GDM1 (cell line): ENCODE measurements at regions not wholly inside any gene's neighbourhood (a gene's known extent, or its start where the extent isn't known, plus 50 kb on each side); places are given as distances from the start of the nearest gene placed in this dataset.

ENCODE experiments used
- DNase-seq: peaks from one replicate; lab custom pipeline; 2025; lab: John Stamatoyannopoulos, UW

DNA sequence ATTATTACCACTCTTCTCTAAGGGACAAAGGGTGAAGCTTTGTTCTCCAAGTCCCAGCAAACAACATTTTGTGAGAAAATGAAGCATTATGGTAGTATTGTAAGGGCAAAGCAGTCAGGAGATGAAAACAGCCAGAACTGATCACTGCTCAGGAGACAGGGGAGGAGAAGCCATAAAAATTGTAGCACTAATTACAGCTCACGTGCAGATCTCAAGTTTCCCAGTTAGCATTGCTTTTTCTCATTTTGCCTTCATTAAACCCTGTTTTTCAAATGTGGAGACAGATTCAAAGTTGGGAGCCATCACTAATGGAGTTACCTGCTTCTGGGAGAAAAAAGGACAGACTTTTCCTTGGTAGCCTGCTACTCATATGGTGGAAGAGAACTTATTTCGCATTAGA, 210.9 kb upstream of the PDE10A start:
- DNase-seq: no peak

DNA sequence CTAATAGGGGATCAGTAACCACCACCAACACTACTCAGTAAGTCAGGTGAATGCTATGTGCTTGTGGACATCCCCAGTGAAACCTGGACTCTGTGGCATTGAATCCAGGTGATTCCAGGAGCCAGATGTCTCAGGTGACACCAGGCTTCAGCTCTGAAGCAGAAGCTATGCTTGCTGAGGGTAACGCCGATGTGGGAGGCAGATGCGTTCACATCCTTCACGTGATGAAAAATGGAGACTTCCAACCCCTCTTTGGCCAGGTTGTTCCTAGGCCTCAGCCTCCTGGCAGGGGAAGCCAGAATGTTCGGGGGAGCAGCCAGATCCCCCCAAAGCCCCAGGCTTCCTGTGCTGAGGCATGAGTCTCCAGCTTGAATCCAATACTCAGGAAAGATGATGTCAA, 209.8 kb upstream of the PDE10A start:
- DNase-seq: no peak

DNA sequence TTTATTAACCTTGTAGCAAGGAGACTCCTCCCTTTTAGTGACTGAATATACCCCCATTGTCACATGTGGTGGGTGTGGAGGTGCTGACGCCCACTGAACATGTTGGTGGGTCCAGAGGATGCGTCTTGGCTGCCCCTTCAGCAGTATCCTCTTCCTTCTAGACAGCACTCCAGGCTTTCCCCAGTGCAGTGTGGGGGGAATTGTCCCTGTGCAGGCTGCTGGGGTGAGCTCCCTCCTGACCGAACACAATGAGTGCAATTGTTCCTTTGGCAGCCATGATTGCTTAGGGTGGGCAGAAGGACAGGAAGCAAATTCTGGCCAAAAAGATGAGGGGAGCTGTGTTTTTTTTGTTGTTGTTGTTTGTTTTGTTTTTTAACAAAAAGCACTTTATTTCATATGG, 209.3 kb upstream of the PDE10A start:
- DNase-seq: no peak

DNA sequence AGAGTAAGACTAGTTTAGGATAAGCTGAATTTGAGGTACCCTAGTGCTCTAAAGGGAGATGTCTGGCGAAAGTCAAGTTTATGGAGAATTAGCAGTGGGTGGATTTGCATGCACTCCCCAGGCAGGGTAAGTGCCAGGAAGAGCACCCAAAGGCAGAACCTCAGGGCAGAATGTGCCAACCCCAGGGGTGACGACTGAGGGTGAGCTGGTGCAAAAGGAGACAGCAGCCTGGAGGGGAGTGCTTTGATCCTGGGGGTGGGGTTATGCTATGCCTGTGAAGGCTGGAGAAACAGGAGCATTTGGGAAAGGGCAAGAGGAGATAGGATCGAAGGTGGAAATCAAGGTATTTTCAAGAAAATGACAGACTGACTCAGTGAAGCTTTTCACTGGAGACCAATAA, 208.5 kb upstream of the PDE10A start:
- DNase-seq: no peak

DNA sequence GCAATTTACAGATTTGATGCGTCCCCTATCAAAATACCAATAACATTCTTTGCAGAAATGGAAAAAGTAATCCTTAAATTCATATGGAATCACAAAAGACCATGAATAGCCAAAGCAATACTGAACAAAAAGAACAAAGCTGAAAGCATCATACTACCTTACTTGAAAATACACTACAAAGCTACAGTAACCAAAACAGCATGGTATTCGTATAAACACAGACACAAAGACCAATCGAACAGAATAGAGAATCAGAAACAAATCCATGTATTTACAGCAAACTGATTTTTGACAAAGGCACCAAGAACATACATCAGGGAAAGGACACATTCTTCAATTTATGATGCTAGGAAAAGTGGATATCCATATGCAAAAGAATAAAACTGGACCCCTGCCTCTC, 206.5 kb upstream of the PDE10A start:
- DNase-seq: no peak

DNA sequence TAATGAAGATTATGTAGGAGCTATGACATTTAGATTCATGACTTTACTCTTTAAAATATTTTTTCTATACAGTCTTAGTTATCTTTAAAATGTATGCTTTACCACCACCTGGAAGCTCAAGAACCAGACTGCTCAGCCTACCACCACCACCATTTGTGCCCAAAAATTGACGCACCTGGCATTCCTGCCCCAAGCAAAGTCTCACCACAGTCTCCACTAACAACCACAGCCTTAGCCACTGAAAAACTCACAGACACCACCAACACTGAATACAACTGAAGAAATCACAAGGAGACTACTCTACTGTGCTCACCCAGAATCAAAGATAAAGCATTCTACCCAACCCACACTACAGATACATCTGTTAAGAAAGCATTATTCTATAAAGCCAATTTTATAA, 201.9 kb upstream of the PDE10A start:
- no peak for DNase-seq

DNA sequence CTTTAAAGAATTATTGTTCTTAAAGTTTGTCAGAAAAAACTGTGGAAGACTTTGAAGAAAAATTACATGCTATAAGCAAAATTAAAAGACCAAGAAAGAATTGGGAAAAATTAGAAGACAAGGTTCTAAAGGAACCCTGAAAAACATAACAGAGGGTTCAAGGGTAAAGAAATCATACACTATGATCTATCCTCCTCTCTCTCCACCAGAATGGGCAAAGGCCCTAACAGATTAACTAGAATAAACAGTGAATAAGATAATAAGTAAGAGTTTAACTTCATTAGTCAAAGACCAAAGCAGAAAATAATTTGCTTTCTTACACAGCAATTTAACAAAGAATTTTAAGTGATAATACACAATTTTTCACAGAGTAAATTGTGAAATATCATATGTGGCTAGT, 201.2 kb upstream of the PDE10A start:
- DNase-seq: no peak

DNA sequence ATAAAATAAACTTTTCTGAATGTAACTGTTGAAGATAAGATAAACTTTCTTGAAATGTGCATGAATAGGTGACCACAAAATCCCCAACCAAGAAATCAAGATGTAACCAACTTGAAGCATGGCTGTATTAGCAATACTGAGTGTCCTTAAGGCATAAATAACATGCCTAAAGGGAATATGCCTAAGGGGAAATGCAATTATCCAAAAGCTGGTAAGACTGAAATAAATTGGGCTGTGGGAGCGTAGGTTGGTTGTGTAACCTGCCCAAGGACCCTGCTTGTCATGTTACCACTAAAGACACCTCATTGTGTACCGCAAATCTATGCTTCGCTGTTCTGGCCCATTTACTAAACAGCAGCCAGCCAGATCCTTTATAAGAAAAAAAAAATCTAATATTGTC, 200.8 kb upstream of the PDE10A start:
- no peak for DNase-seq

DNA sequence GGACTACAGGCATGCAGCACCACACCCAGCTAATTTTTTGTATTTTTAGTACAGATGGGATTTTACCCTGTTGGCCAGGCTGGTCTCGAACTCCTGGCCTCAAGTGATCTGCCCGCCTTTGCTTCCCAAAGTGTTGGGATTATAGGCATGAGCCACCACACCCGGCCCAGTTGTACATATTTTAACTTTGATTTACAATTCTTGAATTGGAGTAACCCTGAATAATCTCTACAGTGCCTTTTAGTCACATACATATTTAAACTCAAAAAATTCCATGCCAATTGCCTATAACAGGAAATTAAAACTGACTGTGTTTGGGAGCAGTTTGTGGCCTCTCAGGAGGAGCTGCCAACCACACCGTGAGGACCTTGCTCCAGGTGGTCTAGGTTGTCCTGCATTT, 199.8 kb upstream of the PDE10A start:
- no peak for DNase-seq

DNA sequence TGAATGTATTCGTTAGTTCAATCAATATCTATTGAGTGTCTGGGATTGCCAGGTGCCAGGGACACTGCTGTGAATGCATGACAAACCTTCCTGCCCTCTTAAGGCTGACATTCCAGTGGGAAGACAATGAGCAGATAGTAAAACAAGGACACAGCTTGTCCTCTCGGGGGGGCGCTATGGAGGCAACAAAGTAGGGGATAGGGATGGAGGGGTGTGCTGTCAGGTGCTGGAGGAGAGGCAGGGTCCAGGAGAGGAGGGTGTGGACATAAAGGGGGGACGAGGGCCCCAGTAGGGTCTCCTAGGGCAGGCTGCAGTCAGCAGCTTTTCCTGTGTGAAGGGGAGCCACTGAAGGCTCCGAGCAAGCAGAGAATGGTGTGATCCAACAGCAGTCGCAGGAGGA, 198.2 kb upstream of the PDE10A start:
- DNase-seq: no peak

DNA sequence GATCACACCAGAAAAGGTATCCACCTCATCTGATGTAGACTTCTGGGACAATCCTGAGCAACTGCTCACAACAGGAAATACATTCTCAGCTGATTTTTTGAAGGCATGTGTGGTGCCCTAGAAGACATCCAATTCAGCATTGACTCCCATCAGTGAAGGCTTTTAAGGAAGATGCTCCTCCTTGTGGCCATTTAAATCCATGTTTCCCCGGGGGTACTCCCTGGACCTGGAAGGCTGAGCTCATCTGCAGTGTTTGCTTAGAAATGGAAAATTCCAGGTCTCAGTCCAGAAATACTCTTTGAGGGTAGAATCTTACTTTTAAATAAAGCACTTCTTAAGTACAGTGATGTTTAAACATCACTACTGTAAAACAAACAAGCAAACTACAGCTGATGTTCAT, 195.5 kb upstream of the PDE10A start:
- DNase-seq: no peak

DNA sequence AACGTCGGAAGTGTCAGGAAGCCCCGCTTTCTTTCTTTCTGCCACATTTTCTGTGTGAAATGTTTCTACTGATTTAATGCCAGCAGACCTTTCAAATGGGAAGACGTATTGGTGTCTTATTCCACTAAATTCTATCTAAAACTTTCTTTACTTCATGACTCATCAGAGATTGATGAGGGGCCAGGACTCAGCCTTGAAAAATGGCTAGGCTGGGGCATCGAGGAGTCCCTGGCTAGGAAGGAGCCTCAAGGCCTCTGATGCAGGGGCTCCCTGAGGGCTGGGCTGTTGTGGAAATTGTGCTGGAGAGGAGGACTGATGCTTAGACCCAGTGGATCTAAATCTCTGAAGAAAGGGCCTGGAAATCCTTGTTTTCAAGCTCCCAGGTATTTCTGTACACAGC, 192.8 kb upstream of the PDE10A start:
- no peak for DNase-seq

DNA sequence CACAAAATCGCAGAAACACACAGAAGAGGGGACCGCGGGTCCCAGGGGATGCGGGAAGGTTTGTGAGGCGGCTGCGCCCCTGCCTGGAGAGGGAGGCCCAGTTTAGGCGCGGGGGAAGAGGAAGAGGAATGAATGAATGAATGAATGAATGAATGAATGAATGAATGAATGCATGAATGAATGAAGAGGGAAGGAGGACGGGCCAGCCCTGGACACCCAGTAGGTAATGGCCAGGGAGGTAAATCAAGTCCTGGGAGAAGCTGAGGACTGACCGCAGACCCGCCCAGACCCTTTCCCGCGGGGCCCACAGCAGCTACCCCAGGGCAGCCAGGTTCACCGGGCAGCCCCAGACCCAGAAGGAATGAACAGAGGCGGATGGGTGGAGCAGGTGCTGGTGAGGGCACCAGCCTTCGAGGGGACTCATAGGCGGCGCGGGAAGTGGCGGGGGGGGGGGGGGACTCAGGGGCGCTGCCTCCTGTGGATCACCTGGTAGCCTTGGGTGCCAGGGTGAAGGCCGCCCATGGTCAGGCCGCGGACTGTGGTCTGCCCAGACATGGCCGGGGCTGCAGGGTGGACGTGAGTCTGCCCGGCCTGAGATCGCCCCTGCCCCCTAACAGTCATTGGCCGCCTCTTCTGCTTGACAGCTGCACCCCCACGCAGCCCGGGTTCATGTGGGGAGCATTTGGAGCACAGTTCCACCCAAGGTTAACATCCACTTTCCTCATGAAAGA, 192.0 kb upstream of the PDE10A start:
- DNase-seq: no peak

DNA sequence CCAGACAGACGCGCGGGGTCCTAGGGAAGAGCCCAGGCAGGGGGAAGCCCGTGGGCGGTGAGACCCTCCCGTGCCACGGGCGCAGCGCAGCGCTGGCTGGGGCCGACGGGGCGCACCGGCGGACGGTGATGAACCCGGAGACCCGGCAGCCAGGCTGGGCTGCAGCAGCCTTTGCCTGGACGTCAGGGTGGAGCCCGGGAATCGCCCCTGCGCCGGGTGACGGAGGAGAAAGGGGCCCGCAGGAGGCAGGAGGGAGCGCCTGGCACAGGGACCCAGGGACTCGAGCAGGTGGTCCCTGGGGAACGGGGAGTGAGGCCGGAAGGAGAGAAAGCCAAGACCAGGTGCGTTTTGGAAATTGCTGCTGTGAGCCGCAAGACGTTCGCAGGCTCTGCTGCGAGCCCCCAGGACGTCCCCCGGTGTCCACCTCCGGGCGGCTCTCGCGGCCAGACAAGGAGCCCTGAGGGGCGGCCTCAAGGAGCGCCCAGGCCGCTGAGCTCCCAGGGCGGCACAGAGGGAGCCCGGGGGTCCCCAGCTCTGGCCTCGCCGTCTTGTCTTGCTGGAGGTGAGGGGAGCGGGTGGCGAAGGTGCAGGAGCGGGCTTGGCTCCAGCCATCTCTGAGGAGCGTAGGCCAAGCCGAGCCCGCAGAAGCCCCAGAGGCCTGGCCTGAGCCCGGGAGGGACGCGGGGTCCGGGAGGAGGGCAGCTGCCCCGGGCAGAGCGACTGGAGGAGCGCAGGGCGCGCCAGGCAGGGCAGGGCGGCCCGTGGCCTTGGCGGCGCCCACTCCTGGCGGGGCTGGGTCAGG, 191.2 kb upstream of the PDE10A start:
- DNase-seq: no peak

DNA sequence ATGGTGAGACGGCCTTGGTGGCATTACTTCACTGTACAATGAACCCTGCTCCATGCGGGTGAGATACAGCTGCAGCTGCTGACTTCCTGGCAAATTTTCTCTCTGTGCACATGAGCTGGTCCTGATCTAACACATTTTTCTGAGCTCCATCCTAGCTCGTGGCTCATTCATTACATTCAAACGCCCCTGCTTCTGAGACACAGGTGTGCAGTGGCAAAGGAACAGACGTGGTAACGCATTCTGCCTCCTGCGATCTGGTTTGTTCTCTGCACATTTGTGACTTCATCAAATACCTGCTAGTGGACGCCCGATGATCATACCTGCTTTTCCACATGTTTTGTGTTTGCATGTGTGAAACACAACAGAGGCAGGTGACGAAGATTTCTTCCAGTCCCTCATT, 189.6 kb upstream of the PDE10A start:
- DNase-seq: no peak

DNA sequence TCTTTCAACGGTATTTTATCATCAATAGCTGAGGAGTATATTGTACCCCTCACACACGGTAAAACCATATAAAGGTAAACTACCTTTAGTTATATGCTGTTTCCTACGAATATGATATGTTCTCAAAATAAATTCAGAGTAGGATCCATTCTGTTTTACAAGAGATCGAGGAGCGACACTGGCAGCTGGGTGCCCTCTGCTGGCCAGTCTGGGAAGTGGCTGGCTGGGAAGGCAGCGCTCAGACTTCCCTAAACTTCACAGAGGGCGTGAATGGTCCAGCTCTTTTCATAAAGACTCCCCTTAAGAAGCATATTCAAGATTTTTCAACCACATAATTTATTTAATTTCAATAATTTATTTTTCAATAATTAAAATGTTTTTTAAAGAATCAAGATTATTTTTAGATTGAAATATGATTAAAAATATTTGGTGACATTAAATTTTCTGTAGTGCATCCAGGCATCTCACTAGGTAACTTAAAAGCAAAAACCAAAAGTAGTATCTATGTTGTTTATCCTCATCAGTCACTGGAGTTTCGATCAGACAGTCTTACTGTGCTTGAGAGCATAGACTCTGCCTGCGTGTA, 187.5 kb upstream of the PDE10A start:
- DNase-seq: no peak

DNA sequence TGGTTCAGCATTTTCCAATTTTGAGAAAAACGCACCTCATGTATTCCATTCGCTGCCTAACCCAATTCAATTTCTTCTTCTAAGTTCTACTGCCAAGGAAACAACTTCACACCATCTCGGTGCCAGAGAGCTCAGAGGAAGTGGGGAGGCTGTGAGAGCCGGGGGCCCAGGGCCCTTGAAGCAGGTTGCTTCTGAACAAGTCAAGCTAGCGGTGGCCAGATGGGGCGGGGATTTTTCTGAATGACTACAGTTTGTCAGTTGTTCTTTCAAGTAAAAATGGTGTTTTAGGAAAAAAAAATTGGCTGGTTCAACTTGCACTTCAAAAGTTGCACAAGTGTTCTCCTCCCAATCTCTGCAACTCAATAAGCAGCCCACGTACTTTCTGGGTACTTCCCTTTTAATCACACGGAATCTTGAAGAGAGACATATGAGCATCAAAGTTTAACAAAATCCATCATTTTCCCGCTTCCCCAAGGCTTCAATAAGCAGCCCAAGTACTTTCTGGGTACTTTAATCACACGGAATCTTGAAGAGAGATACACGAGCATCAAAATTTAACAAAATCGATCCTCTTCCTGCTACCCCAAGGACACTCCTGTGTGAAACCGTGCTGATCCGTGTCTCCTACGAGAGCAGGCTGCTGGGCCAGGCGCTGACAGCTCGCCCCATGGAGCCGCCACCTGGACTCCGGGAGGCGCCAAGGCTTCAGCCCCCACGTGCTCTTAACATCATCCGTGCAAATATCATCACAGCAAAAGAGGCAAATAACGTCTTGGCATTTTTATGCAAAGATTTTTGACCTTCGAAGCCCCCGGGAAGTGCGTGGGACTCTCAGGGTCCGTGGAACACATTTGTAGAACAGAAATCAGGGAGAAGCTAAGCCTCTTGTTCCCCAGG, 186.7 kb upstream of the PDE10A start:
- DNase-seq: no peak

DNA sequence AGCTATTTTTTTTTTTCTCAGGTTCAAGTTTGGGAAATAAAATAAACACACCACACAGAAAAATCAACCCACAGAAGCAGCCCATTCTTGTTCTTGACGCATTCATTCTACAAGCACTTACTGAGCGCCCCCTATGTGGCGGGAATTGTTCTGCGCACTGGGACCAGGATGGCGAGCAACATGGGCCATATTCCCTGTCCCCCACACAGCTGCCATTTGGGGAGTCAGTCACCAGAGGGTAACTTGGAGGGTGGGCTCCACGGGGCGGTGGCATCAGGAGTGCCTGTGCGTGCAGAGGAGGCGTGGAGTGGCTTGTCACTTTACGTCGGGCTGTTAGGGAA, 185.0 kb upstream of the PDE10A start:
- DNase-seq: no peak

DNA sequence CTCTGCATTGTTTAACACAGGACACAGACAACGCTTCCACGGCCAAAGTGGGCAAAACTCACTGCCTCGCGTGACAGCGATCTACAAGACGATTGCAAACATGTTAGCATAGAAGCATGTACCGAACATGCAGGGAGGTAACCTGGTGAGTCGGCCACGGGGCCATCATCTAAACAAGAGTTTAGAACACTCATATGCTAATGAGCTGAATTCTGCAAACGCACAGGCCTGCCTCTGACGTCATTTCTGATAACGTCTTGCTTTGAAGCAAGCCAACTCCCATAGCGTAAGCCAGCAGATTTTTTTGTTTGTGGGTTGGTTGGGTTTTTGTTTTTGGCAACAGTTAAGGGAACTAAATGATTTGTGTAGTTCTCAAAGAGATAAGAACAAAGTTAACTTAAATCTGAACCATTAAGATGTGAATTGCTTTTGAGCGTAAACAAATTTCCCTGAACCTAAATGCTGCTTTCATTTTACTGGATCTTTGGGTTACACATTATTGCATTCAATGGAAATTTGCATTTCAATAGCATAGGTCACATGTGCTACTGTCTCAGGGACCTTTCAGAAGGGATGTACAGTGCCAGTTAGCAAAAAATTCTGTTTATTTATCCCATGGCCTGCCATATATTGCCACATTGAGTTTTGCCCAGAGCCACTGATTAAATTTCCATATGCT, 184.5 kb upstream of the PDE10A start:
- DNase-seq: no peak

DNA sequence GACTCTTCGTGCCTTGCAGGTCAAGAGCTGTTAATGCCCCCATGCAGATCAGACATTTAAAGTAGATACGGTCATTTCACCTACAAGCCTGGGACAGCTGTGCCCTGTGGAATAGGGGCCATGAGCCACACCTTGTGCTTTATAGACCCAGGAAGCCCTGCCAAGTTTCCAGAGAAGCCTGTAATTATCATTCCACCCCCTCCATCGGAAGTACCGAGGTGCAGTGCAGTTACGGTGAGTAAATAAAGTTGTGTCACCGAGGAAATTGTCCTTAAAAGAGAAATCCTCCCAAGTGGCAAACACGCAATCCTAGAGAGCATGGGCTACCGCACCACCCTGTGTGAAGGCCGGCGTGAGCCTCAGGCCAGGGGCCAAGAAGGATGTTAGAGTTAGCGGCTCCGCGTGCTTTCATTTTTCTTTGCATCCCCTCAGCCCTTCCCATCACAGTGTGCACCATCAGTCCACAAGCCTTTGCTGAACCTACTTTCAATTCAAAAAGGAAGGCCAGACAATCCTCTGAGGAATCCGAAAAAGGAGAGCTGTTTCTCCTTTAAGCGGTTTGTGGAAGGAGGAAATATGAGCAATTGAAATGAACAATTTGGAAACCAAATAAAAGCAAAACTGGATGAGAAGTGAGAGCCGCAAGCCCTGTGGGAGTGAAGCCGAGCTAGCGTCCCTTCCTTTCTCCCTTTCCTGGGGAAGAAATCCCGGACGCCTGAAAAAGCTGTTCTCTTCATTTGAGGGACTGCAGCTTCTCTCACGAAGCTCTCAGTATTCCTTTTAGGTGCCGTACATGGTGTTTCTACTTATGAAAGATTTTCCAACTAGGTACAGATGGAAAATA, 183.3 kb upstream of the PDE10A start:
- DNase-seq: no peak

DNA sequence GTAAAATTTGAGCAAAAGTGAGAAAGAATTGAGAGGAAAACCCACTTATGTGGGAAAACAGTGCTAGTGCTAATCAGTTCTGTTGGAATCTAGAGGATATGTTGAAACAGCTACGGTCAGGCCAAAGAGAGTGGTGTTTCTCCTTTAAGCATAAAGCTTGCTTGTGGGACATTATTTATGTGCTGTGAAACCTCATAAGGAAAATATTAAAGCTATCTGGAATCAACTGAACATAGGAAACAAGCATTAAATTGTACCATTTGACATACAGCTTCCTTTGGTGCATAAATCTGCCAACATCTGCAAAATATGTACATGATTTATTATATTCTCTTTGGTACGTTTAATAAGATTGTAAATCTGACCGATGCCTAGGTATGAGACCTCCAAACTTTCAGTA, 182.5 kb upstream of the PDE10A start:
- DNase-seq: no peak
